ENCODE measurements at regions not wholly inside any gene's neighbourhood (a gene's known extent, or its start where the extent isn't known, plus 50 kb on each side); places are given as distances from the start of the nearest gene placed in this dataset.

DNA sequence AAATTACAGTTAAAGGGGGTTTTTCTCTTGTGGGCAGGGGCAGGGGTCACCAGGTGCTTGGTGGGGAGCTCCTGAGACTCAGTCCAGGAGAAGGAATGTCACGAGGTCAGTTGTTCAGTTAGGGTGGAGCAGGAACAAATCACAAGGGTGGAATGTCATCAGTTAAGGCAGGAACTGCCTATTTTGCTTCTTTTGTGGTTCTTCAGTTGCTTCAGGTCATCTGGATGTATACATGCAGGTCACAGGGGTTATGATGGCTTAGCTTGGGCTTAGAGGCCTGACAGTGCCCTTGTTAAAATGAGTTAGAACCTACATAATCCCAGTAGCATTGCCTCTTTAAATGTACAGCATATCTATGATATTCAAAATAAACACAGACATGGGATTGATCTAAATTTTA is 120.2 kb upstream of the CHD2 start:
- TF ChIP-seq YY1 (IDR thresholded peaks at IDR 0.05; ENCODE audit: extremely low read depth, insufficient replicate concordance, low read depth, low read length) = no peak
- TF ChIP-seq, protein P1, sequence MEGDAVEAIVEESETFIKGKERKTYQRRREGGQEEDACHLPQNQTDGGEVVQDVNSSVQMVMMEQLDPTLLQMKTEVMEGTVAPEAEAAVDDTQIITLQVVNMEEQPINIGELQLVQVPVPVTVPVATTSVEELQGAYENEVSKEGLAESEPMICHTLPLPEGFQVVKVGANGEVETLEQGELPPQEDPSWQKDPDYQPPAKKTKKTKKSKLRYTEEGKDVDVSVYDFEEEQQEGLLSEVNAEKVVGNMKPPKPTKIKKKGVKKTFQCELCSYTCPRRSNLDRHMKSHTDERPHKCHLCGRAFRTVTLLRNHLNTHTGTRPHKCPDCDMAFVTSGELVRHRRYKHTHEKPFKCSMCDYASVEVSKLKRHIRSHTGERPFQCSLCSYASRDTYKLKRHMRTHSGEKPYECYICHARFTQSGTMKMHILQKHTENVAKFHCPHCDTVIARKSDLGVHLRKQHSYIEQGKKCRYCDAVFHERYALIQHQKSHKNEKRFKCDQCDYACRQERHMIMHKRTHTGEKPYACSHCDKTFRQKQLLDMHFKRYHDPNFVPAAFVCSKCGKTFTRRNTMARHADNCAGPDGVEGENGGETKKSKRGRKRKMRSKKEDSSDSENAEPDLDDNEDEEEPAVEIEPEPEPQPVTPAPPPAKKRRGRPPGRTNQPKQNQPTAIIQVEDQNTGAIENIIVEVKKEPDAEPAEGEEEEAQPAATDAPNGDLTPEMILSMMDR (IDR thresholded peaks at IDR 0.05 in 2 of 3, conservative IDR thresholded peaks at IDR 0.05 in 1 of 3; ENCODE audit: borderline replicate concordance in 1 of 3, insufficient read depth in 1 of 3, low read depth in 2 of 3, low read length in 2 of 3) = no peak
- TF ChIP-seq RAD21 (IDR thresholded peaks at IDR 0.05; ENCODE audit: low read depth) = no peak

Measured in HCT116 (cell line).